GM12878 (cell line): ENCODE measurements at regions not wholly inside any gene's neighbourhood (a gene's known extent, or its start where the extent isn't known, plus 50 kb on each side); places are given as distances from the start of the nearest gene placed in this dataset.

Experiments
- ATAC-seq: fragments of 200-7000 bp; cut with Tn5 transposase; 3 replicates; pipeline ENCODE4 v1.9.1; 2020; ENCODE audit warnings: mild to moderate bottlenecking, moderate library complexity
- BruUV-seq: library from RNA; stranded (reverse); fragments of 400-500 nt; replicated peaks from 2 replicates; lab custom pipeline; 2021; lab: Mats Ljungman, UMichigan
- CTCF ChIA-PET: fragments of 300-600 bp; sonication (Branson Sonifier 250); formaldehyde crosslinking; extraction: SDS; loops from one replicate; lab custom pipeline; 2021; ENCODE audit warnings: inconsistent platforms; lab: Yijun Ruan, JAX
- POLR2A ChIA-PET: fragments of 350-600 bp; formaldehyde crosslinking; extraction: SDS; loops from one replicate; lab custom pipeline; 2021; ENCODE audit warnings: inconsistent platforms; lab: Charles Lee
- RAD21 ChIA-PET: fragments of 300-600 bp; sonication (Branson Sonifier 250); formaldehyde crosslinking; loops from one replicate; lab custom pipeline; 2023; ENCODE audit warnings: antibody characterized with exemption; ENCODE audit not compliant: unreplicated experiment; lab: Charles Lee
- SMC1A ChIA-PET: fragments of 300-600 bp; sonication (Branson Sonifier 250); formaldehyde crosslinking; loops from one replicate; lab custom pipeline; 2023; ENCODE audit not compliant: unreplicated experiment, uncharacterized antibody; lab: Charles Lee
- DNase-seq: peaks from one replicate; pipeline ENCODE4 v3.0.0-alpha.2; 2011; ENCODE audit warnings: low read depth, low spot score
- FAIRE-seq: peaks from 3 replicates; lab custom pipeline; 2011; peaks lifted over from hg19 to GRCh38; lab: Jason Lieb, UNC
- H2AFZ ChIP-seq: 2 replicates; pipeline ENCODE4 v1.6.0; 2011; ENCODE audit warnings: low read depth, low read length, control low read depth; ENCODE audit not compliant: control insufficient read depth
- H3K27ac ChIP-seq: 2 replicates; pipeline ENCODE4 v1.5.1; 2011; ENCODE audit warnings: control low read depth; ENCODE audit not compliant: control insufficient read depth, insufficient read depth
- H3K27me3 ChIP-seq, 2 experiments: replicated peaks in 1 of 2; 2 replicates each; pipeline versions ENCODE4 v1.6.0 to v1.6.1; 2011; ENCODE audit warnings: low read length in 1 of 2; ENCODE audit not compliant: control insufficient read depth in 2 of 2, insufficient read depth in 2 of 2
- H3K36me3 ChIP-seq, 2 experiments: 2 replicates each; pipeline ENCODE4 v1.5.1; 2011; ENCODE audit warnings: low read length in 1 of 2; ENCODE audit not compliant: control insufficient read depth in 2 of 2, insufficient read depth in 2 of 2
- H3K4me1 ChIP-seq: 2 replicates; pipeline ENCODE4 v1.6.1; 2011; ENCODE audit warnings: mild to moderate bottlenecking, low read length, moderate library complexity, mixed read lengths; ENCODE audit not compliant: control insufficient read depth, insufficient read depth
- H3K4me2 ChIP-seq: 2 replicates; pipeline ENCODE4 v1.6.0; 2011; ENCODE audit warnings: control low read depth; ENCODE audit not compliant: control insufficient read depth, insufficient read depth
- H3K4me3 ChIP-seq: fragments of 200-600 bp; sonication (generic); 2 replicates; pipeline ENCODE4 v1.5.1; 2016
- H3K79me2 ChIP-seq: 2 replicates; pipeline ENCODE4 v1.6.0; 2011; ENCODE audit warnings: low read length; ENCODE audit not compliant: control insufficient read depth, insufficient read depth
- H3K9ac ChIP-seq: 2 replicates; pipeline ENCODE4 v1.8.0; 2011; ENCODE audit warnings: low read length, control low read depth, mixed read lengths; ENCODE audit not compliant: control insufficient read depth, insufficient read depth
- H3K9me3 ChIP-seq: replicated peaks from 3 replicates; pipeline ENCODE4 v1.5.1; 2011; ENCODE audit warnings: mild to moderate bottlenecking, low read length; ENCODE audit not compliant: control insufficient read depth, insufficient read depth
- H4K20me1 ChIP-seq: 2 replicates; pipeline ENCODE4 v1.6.0; 2011; ENCODE audit not compliant: control insufficient read depth, insufficient read depth
- ETV6 ChIP-seq, 2 experiments: fragments of 450-650 bp in 1 of 2; IDR thresholded peaks in 1 of 2; conservative IDR thresholded peaks in 1 of 2; 2 replicates each; pipeline ENCODE4 v1.6.1; 2014; ENCODE audit warnings: antibody characterized with exemption in 1 of 2, borderline replicate concordance in 1 of 2, low read depth in 1 of 2, mild to moderate bottlenecking in 1 of 2, moderate library complexity in 1 of 2
- RFX5 ChIP-seq: IDR thresholded peaks from 2 replicates; pipeline ENCODE4 v1.6.1; 2011; ENCODE audit warnings: low read depth, low read length, improper control_type of control experiment
- TCF7 ChIP-seq: IDR thresholded peaks from 2 replicates; pipeline ENCODE4 v1.6.1; 2014; ENCODE audit warnings: antibody characterized with exemption, borderline replicate concordance
- WGBS: methylation state at CpG from one replicate; pipeline ENCODE4 v1.1.6; 2016; ENCODE audit warnings: low lambda C conversion rate; ENCODE audit not compliant: insufficient replicate concordance, insufficient coverage; ENCODE audit errors: missing lambda C conversion rate; 5-methylcytosine and 5-hydroxymethylcytosine counted together
- in situ Hi-C: fragments of 300-500 bp; cut with MboI; formaldehyde crosslinking; loops from 9 replicates; pipeline ENCODE4 v1.14.3; 2018; ENCODE audit warnings: mixed read lengths
- intact Hi-C: fragments of 100-400 bp; cut with micrococcal nuclease; formaldehyde crosslinking; loops from one replicate; pipeline ENCODE4 v1.14.2; 2022; ENCODE audit not compliant: unreplicated experiment
- TF ChIP-seq, protein P1 (sequence below): fragments of 450-650 bp; IDR thresholded peaks from 2 replicates; pipeline ENCODE4 v1.6.1; 2017; ENCODE audit warnings: mild to moderate bottlenecking, moderate library complexity
- TF ChIP-seq, protein P2 (sequence below): IDR thresholded peaks from 2 replicates; pipeline ENCODE4 v1.6.1; 2012; ENCODE audit warnings: low read depth, low read length, improper control_type of control experiment
- TF ChIP-seq, protein P3 (sequence below), 3 experiments: IDR thresholded peaks in 2 of 3; conservative IDR thresholded peaks in 1 of 3; 2 replicates each; pipeline ENCODE4 v1.5.1; 2011; ENCODE audit warnings: low read depth in 3 of 3, low read length in 3 of 3, mild to moderate bottlenecking in 3 of 3, control low read depth in 2 of 3, moderate library complexity in 2 of 3, inconsistent platforms in 1 of 3, mixed read lengths in 1 of 3; ENCODE audit not compliant: control insufficient read depth in 2 of 3, insufficient read depth in 1 of 3; ENCODE audit errors: extremely low read depth in 1 of 3

DNA sequence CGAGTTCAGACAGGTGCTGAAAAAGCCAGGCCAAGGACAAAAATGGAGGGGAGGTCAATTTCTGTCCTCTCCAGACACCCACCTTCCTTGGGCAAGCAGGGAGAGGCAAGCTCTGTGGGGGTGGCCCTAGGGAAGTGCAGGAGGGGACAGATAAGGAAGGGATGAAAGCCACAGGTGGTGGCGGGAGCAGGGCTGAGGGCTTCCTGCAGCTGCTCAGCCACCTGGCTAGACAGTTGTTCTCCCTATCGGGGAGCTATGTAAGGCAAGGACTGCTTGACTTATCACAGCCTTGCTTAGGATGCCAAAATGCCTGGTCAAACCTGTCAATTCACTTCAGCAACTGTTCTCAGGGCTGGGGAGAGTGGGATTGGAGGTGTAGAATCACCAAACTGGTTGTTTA is 266.1 kb downstream of the ZSWIM6 start:
- TF ChIP-seq, protein P1, sequence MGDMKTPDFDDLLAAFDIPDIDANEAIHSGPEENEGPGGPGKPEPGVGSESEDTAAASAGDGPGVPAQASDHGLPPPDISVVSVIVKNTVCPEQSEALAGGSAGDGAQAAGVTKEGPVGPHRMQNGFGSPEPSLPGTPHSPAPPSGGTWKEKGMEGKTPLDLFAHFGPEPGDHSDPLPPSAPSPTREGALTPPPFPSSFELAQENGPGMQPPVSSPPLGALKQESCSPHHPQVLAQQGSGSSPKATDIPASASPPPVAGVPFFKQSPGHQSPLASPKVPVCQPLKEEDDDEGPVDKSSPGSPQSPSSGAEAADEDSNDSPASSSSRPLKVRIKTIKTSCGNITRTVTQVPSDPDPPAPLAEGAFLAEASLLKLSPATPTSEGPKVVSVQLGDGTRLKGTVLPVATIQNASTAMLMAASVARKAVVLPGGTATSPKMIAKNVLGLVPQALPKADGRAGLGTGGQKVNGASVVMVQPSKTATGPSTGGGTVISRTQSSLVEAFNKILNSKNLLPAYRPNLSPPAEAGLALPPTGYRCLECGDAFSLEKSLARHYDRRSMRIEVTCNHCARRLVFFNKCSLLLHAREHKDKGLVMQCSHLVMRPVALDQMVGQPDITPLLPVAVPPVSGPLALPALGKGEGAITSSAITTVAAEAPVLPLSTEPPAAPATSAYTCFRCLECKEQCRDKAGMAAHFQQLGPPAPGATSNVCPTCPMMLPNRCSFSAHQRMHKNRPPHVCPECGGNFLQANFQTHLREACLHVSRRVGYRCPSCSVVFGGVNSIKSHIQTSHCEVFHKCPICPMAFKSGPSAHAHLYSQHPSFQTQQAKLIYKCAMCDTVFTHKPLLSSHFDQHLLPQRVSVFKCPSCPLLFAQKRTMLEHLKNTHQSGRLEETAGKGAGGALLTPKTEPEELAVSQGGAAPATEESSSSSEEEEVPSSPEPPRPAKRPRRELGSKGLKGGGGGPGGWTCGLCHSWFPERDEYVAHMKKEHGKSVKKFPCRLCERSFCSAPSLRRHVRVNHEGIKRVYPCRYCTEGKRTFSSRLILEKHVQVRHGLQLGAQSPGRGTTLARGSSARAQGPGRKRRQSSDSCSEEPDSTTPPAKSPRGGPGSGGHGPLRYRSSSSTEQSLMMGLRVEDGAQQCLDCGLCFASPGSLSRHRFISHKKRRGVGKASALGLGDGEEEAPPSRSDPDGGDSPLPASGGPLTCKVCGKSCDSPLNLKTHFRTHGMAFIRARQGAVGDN = no peak
- TF ChIP-seq RFX5 (no peak), TCF7 (no peak), ETV6 (conservative IDR thresholded peaks at IDR 0.05 in 1 of 2, IDR thresholded peaks at IDR 0.05 in 1 of 2; ENCODE audit: borderline replicate concordance in 1 of 2, low read depth in 1 of 2) (no peak)
- TF ChIP-seq, protein P2, sequence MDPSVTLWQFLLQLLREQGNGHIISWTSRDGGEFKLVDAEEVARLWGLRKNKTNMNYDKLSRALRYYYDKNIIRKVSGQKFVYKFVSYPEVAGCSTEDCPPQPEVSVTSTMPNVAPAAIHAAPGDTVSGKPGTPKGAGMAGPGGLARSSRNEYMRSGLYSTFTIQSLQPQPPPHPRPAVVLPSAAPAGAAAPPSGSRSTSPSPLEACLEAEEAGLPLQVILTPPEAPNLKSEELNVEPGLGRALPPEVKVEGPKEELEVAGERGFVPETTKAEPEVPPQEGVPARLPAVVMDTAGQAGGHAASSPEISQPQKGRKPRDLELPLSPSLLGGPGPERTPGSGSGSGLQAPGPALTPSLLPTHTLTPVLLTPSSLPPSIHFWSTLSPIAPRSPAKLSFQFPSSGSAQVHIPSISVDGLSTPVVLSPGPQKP = no peak
- TF ChIP-seq, protein P3, sequence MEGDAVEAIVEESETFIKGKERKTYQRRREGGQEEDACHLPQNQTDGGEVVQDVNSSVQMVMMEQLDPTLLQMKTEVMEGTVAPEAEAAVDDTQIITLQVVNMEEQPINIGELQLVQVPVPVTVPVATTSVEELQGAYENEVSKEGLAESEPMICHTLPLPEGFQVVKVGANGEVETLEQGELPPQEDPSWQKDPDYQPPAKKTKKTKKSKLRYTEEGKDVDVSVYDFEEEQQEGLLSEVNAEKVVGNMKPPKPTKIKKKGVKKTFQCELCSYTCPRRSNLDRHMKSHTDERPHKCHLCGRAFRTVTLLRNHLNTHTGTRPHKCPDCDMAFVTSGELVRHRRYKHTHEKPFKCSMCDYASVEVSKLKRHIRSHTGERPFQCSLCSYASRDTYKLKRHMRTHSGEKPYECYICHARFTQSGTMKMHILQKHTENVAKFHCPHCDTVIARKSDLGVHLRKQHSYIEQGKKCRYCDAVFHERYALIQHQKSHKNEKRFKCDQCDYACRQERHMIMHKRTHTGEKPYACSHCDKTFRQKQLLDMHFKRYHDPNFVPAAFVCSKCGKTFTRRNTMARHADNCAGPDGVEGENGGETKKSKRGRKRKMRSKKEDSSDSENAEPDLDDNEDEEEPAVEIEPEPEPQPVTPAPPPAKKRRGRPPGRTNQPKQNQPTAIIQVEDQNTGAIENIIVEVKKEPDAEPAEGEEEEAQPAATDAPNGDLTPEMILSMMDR (IDR thresholded peaks at IDR 0.05 in 2 of 3, conservative IDR thresholded peaks at IDR 0.05 in 1 of 3; ENCODE audit: control insufficient read depth in 2 of 3, extremely low read depth in 1 of 3, insufficient read depth in 1 of 3, low read depth in 3 of 3, low read length in 3 of 3) = no peak

More for the DNA sequence above, 266.1 kb downstream of the ZSWIM6 start:
- no peak for FAIRE-seq
- POLR2A ChIA-PET = no interaction called here
- RAD21 ChIA-PET = no interaction called here
- CTCF ChIA-PET = no interaction called here
- no peak for ATAC-seq
- no peak overlapping the region for H3K4me3 ChIP-seq
- H3K9ac ChIP-seq = no peak overlapping the region
- no peaks in the 10 kb centered on the region for H3K4me1 ChIP-seq
- no peaks in the 10 kb centered on the region; a peak in 1 of 4 replicates for H3K27me3 ChIP-seq
- no peak overlapping the region for H3K27ac ChIP-seq
- 36% methylated on average over 3 of the region's 3 CpGs for WGBS
- H3K79me2 ChIP-seq = no peaks in the 10 kb centered on the region
- H3K9me3 ChIP-seq = no peaks in the 10 kb centered on the region
- no peaks in the 10 kb centered on the region for H3K36me3 ChIP-seq
- in situ Hi-C loops = no loop called here
- H3K4me2 ChIP-seq = no peak overlapping the region
- SMC1A ChIA-PET = no interaction called here
- H4K20me1 ChIP-seq = no peaks in the 10 kb centered on the region
- no TSS peak for BruUV-seq
- H2AFZ ChIP-seq = no peak overlapping the region
- no peak for DNase-seq
- intact Hi-C loops = no loop called here
